Liver (tissue), 8 donors: ENCODE measurements at regions not wholly inside any gene's neighbourhood (a gene's known extent, or its start where the extent isn't known, plus 50 kb on each side); places are given as distances from the start of the nearest gene placed in this dataset.
A peak's percentile ranks its signal among the peaks of the same experiment; 100 is the strongest.
"Not testable (repeated sequence)": the region's sequence is repeated elsewhere in the genome, so short reads cannot be mapped to it uniquely, and the experiment has no call there.

ENCODE experiments used
- DNase-seq: peaks from one replicate; pipeline ENCODE4 v3.0.0-alpha.2; 2017; ENCODE audit warnings: low spot score
- H3K27ac ChIP-seq, 2 donors: one replicate each; pipeline ENCODE4 v1.7.0; 2013; ENCODE audit warnings: inconsistent platforms in 2 of 2, low read length in 2 of 2, control low read depth in 1 of 2, low read depth in 1 of 2, mild to moderate bottlenecking in 1 of 2
- H3K27me3 ChIP-seq, 4 donors: one replicate each; pipeline versions ENCODE4 v1.6.1 to v1.7.0; 2013; ENCODE audit warnings: low read length in 3 of 4, inconsistent platforms in 1 of 4, mild to moderate bottlenecking in 1 of 4, moderate library complexity in 1 of 4; ENCODE audit not compliant: control insufficient read depth in 4 of 4, insufficient read depth in 4 of 4
- H3K36me3 ChIP-seq, 4 donors: one replicate each; pipeline versions ENCODE4 v1.6.1 to v1.7.0; 2013; ENCODE audit warnings: low read length in 3 of 4, mild to moderate bottlenecking in 3 of 4, low read depth in 1 of 4, moderate library complexity in 1 of 4; ENCODE audit not compliant: control insufficient read depth in 4 of 4, insufficient read depth in 3 of 4
- H3K4me1 ChIP-seq, 4 donors: one replicate each; pipeline versions ENCODE4 v1.6.1 to v1.7.0; 2013; ENCODE audit warnings: low read length in 3 of 4, mild to moderate bottlenecking in 3 of 4, moderate library complexity in 1 of 4; ENCODE audit not compliant: control insufficient read depth in 4 of 4, insufficient read depth in 4 of 4
- H3K4me3 ChIP-seq, 3 donors: one replicate each; pipeline versions ENCODE4 v1.6.1 to v1.7.0; 2013; ENCODE audit warnings: low read length in 3 of 3, control low read depth in 1 of 3, low read depth in 1 of 3, mild to moderate bottlenecking in 1 of 3
- H3K9ac ChIP-seq, 2 donors: one replicate each; pipeline ENCODE4 v1.7.0; 2013; ENCODE audit warnings: low read length in 2 of 2, mild to moderate bottlenecking in 2 of 2, moderate library complexity in 2 of 2, control low read depth in 1 of 2, low read depth in 1 of 2
- H3K9me3 ChIP-seq, 4 donors: one replicate each; pipeline versions ENCODE4 v1.6.1 to v1.7.0; 2013; ENCODE audit warnings: low read length in 3 of 4; ENCODE audit not compliant: control insufficient read depth in 4 of 4
- ATF3 ChIP-seq: IDR thresholded peaks from 2 replicates; pipeline ENCODE4 v1.6.1; 2016; ENCODE audit warnings: antibody characterized with exemption
- CTCF ChIP-seq: fragments of 150-350 bp; IDR thresholded peaks from 2 replicates; pipeline ENCODE4 v1.5.1; 2017; ENCODE audit warnings: improper control_type of control experiment, low read depth, low read length; ENCODE audit not compliant: missing input control
- EGR1 ChIP-seq, 2 donors: IDR thresholded peaks; 2 replicates each; pipeline ENCODE4 v1.6.1; 2016 to 2018; ENCODE audit warnings: antibody characterized with exemption in 2 of 2, low read depth in 2 of 2
- FOXA1 ChIP-seq: IDR thresholded peaks from 2 replicates; pipeline ENCODE4 v1.6.1; 2016; ENCODE audit warnings: antibody characterized with exemption
- FOXA2 ChIP-seq: IDR thresholded peaks from 2 replicates; pipeline ENCODE4 v1.6.1; 2016; ENCODE audit warnings: antibody characterized with exemption
- GABPA ChIP-seq, 2 donors: IDR thresholded peaks in 1 of 2; conservative IDR thresholded peaks in 1 of 2; 2 replicates each; pipeline ENCODE4 v1.6.1; 2016; ENCODE audit warnings: antibody characterized with exemption in 2 of 2, mild to moderate bottlenecking in 1 of 2, moderate library complexity in 1 of 2
- HNF4A ChIP-seq, 2 donors: conservative IDR thresholded peaks; 2 replicates each; pipeline ENCODE4 v1.6.1; 2016; ENCODE audit warnings: antibody characterized with exemption in 2 of 2, mild to moderate bottlenecking in 2 of 2
- HNF4G ChIP-seq: IDR thresholded peaks from 2 replicates; pipeline ENCODE4 v1.6.1; 2016; ENCODE audit warnings: antibody characterized with exemption
- JUND ChIP-seq, 2 donors: IDR thresholded peaks; 2 replicates each; pipeline ENCODE4 v1.6.1; 2016; ENCODE audit warnings: antibody characterized with exemption in 2 of 2
- MAX ChIP-seq: IDR thresholded peaks from 2 replicates; pipeline ENCODE4 v1.6.1; 2016; ENCODE audit warnings: antibody characterized with exemption
- NR2F2 ChIP-seq: IDR thresholded peaks from 2 replicates; pipeline ENCODE4 v1.6.1; 2016; ENCODE audit warnings: antibody characterized with exemption
- RAD21 ChIP-seq, 2 donors: IDR thresholded peaks; 2 replicates each; pipeline ENCODE4 v1.6.1; 2016; ENCODE audit warnings: antibody characterized with exemption in 2 of 2, mild to moderate bottlenecking in 2 of 2
- REST ChIP-seq: IDR thresholded peaks from 2 replicates; pipeline ENCODE4 v1.6.1; 2016; ENCODE audit warnings: antibody characterized with exemption, mild to moderate bottlenecking
- RXRA ChIP-seq, 2 donors: IDR thresholded peaks; 2 replicates each; pipeline ENCODE4 v1.6.1; 2017 to 2018; ENCODE audit warnings: antibody characterized with exemption in 2 of 2, mild to moderate bottlenecking in 1 of 2
- SP1 ChIP-seq: IDR thresholded peaks from 2 replicates; pipeline ENCODE4 v1.6.1; 2018; ENCODE audit warnings: antibody characterized with exemption, mild to moderate bottlenecking
- YY1 ChIP-seq: IDR thresholded peaks from 2 replicates; pipeline ENCODE4 v1.6.1; 2016; ENCODE audit warnings: antibody characterized with exemption, mild to moderate bottlenecking
- ZBTB33 ChIP-seq: IDR thresholded peaks from 2 replicates; pipeline ENCODE4 v1.6.1; 2016; ENCODE audit warnings: antibody characterized with exemption
- WGBS: extraction: QIAGEN DNeasy Blood & Tissue Kit; methylation state at CpG from one replicate; pipeline ENCODE4 v1.1.7; 2013; 5-methylcytosine and 5-hydroxymethylcytosine counted together
- donor health status: healthy.
- donor health status: healthy.
- donor health status: healthy.
- donor health status: healthy.
- donor health status: healthy.

- 1% methylated on average over 1 of the region's 1 CpG for WGBS
- H3K27ac ChIP-seq = peak overlapping the region; percentile 65 to 72
- no peak for DNase-seq
- peaks cover 9 to 42% (median 31%) of the 10 kb centered on the region in 4 donors for H3K4me1 ChIP-seq
- H3K27me3 ChIP-seq = no peaks in the 10 kb centered on the region
- no peaks in the 10 kb centered on the region for H3K9me3 ChIP-seq
- H3K36me3 ChIP-seq = no peaks in the 10 kb centered on the region
- no peak overlapping the region for H3K9ac ChIP-seq
- peak; percentile 31 to 43 for TF ChIP-seq RAD21 (IDR thresholded peaks at IDR 0.05)
- TF ChIP-seq ATF3 = no peak
- peak; percentile 9 for TF ChIP-seq FOXA2
- peak; percentile 13 for TF ChIP-seq ZBTB33
- TF ChIP-seq SP1 = peak; percentile 32
- TF ChIP-seq GABPA (IDR thresholded peaks at IDR 0.05 in 1 of 2, conservative IDR thresholded peaks at IDR 0.05 in 1 of 2) = no peak
- TF ChIP-seq RXRA (IDR thresholded peaks at IDR 0.05) = peak; percentile 71 to 80
- peak; percentile 21 for TF ChIP-seq YY1
- no peak for TF ChIP-seq HNF4G
- no peak for TF ChIP-seq EGR1 (IDR thresholded peaks at IDR 0.05; ENCODE audit: low read depth in 2 of 2)
- no peak for TF ChIP-seq REST
- TF ChIP-seq CTCF = no peak
- peak; percentile 33 to 51 for TF ChIP-seq HNF4A (conservative IDR thresholded peaks at IDR 0.05)
- peak; percentile 13 for TF ChIP-seq NR2F2
- no peak for TF ChIP-seq FOXA1
- TF ChIP-seq JUND (IDR thresholded peaks at IDR 0.05) = no peak
- peak; percentile 55 for TF ChIP-seq MAX
- no peak overlapping the region for H3K4me3 ChIP-seq
Observed at GRCh38 chr6:119493980-119494379, 144.4 kb upstream of the MAN1A1 start.

- H3K9me3 ChIP-seq, H3K27ac ChIP-seq, H3K9ac ChIP-seq, H3K27me3 ChIP-seq, DNase-seq, H3K4me3 ChIP-seq, H3K36me3 ChIP-seq: not testable (repeated sequence)
- peaks cover 5 to 29% (median 21%) of the 10 kb centered on the region in 4 donors for H3K4me1 ChIP-seq
- WGBS = 98% methylated on average over 4 of the region's 4 CpGs
Observed at GRCh38 chr6:119491112-119491511, 141.6 kb upstream of the MAN1A1 start.

GRCh38 chr6:119490050-119490449, 140.5 kb upstream of the MAN1A1 start:
- WGBS = 88% methylated on average over 1 of the region's 1 CpG
- H3K4me1 ChIP-seq = peaks cover 4 to 20% (median 16%) of the 10 kb centered on the region in 4 donors
- H3K27ac ChIP-seq = not testable (repeated sequence)

More at GRCh38 chr6:119490050-119490449, 140.5 kb upstream of the MAN1A1 start:
- not testable (repeated sequence) for H3K27me3 ChIP-seq, H3K4me3 ChIP-seq, DNase-seq, H3K36me3 ChIP-seq, H3K9me3 ChIP-seq, H3K9ac ChIP-seq
